Activated naive CD4-positive, alpha-beta T cell treated with anti-CD3 and anti-CD28 coated beads for 36 hours (primary cell): ENCODE measurements at regions not wholly inside any gene's neighbourhood (a gene's known extent, or its start where the extent isn't known, plus 50 kb on each side); places are given as distances from the start of the nearest gene placed in this dataset.

Experiments
- CTCF ChIA-PET: fragments of 350-600 bp; sonication (Branson Sonifier 250); formaldehyde crosslinking; loops from one replicate; lab custom pipeline; 2021; ENCODE audit warnings: antibody characterized with exemption; lab: Charles Lee
- DNase-seq: peaks from one replicate; pipeline ENCODE4 v3.0.0-alpha.2; 2020
- H3K27ac Mint-ChIP-seq: one replicate; pipeline ENCODE4 v1.8.0; 2021; ENCODE audit warnings: mild to moderate bottlenecking, mixed read lengths
- H3K27me3 Mint-ChIP-seq: one replicate; pipeline ENCODE4 v1.8.0; 2021; ENCODE audit warnings: low read depth, mixed read lengths
- H3K36me3 Mint-ChIP-seq: one replicate; pipeline ENCODE4 v1.8.0; 2021; ENCODE audit warnings: low read depth, mixed read lengths
- H3K4me1 Mint-ChIP-seq: one replicate; pipeline ENCODE4 v1.8.0; 2021; ENCODE audit warnings: low read depth, mixed read lengths
- H3K4me3 Mint-ChIP-seq: one replicate; pipeline ENCODE4 v1.8.0; 2021; ENCODE audit warnings: mild to moderate bottlenecking, moderate library complexity, mixed read lengths
- H3K9me3 Mint-ChIP-seq: one replicate; pipeline ENCODE4 v1.8.0; 2021; ENCODE audit warnings: mixed read lengths
- intact Hi-C: fragments of 100-400 bp; cut with micrococcal nuclease; formaldehyde crosslinking; loops from one replicate; pipeline ENCODE4 v1.15.1; 2023

DNA sequence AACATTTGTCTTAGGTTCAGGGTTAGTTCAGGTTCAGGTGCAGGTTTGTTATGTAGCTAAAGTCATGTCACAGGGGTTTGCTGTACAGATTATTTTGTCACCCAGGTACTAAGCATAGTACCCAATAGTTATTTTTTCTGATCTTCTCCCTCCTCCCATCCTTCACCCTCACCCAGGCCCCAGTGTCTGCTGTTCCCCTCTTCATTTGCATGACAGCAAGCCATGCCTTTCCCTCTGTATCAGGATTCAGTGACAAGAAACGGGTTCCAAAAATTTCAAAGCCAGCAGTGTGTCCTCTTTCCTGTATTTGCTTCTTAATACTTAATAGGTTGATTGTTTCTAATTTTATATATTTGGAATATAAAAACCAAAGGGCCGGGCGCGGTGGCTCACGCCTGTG lies 330.8 kb upstream of the SGCD start:
- CTCF ChIA-PET: no interaction called here
- DNase-seq: no peak
- Mint-ChIP-seq H3K27me3 (peaks cover 10% of the 10 kb centered on the region), H3K27ac (no peak overlapping the region), H3K4me1 (no peaks in the 10 kb centered on the region), H3K4me3 (no peak overlapping the region), H3K36me3 (no peaks in the 10 kb centered on the region), H3K9me3 (no peaks in the 10 kb centered on the region)
- intact Hi-C loops: no loop called here

DNA sequence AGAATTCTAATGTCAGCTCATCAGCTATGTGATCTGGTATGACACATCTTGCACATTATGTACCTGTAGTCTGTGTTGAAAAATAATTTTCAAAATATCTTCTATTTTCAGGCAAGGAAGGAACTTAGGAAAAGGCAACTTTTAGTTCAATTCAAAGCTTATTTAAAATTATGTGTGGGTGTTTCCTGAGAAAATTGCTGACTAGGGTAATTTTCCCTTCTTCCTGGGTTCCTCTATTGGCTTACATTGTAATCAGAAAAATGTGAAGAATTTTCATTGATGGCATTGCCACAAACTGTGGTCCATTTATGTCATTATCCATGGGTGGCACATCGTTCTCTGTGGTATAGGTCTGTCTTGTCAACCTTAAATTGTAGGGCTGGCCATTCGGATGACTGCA lies 328.7 kb upstream of the SGCD start:
- no peak for DNase-seq
- Mint-ChIP-seq H3K36me3 (no peaks in the 10 kb centered on the region), H3K9me3 (no peaks in the 10 kb centered on the region), H3K4me1 (no peaks in the 10 kb centered on the region), H3K4me3 (no peak overlapping the region), H3K27ac (no peak overlapping the region), H3K27me3 (peaks cover 6% of the 10 kb centered on the region)
- intact Hi-C loops: no loop called here
- CTCF ChIA-PET: no interaction called here

DNA sequence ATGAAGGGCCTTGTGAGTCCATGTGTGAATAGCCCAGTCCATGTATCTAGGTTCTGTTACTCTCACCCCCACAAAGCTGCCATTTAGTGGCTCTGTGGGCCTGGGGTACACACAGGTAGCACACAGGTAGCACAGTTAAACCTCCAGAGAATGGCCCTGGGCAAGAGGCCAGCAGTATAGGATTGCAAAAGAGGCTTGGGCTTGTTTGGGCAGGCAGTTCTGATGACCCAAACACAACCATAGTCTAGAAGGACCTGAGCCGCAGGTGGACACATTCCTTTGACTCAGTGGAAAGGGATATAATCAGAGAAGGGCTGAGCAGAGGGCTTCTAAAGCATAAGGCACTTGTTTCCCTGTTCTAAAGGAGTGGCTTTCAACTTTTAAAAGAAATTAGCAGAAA lies 326.8 kb upstream of the SGCD start:
- intact Hi-C loops: no loop called here
- H3K27me3 Mint-ChIP-seq: peaks cover 6% of the 10 kb centered on the region

DNA sequence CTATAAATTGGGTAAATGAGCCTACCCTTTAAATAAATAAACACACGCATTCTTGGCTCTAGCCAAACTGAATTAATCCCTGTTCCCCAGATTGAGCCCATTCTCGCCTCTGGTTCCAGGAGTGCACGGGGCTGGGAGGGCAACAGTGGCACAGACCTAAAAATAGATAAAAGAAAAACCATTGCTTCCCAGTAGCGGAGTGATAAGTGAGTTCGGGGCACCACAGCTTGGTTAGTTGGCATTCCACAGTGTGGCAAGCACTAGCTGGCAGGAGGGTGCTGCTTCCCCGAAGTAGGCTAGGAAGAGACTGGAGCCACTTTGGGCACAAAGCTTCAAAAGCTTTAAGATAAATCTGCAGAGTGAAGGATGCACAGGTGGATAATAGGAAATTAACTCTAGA lies 322.2 kb upstream of the SGCD start:
- DNase-seq: no peak
- Mint-ChIP-seq H3K9me3 (no peaks in the 10 kb centered on the region), H3K27ac (no peak overlapping the region), H3K27me3 (peaks cover 10% of the 10 kb centered on the region), H3K36me3 (no peaks in the 10 kb centered on the region), H3K4me1 (no peaks in the 10 kb centered on the region), H3K4me3 (no peak overlapping the region)
- CTCF ChIA-PET: no interaction called here
- intact Hi-C loops: no loop called here

More for the DNA sequence above, 326.8 kb upstream of the SGCD start:
- Mint-ChIP-seq H3K27ac (no peak overlapping the region), H3K4me3 (no peak overlapping the region), H3K4me1 (no peaks in the 10 kb centered on the region), H3K9me3 (no peaks in the 10 kb centered on the region), H3K36me3 (no peaks in the 10 kb centered on the region)
- DNase-seq: no peak
- CTCF ChIA-PET: no interaction called here

DNA sequence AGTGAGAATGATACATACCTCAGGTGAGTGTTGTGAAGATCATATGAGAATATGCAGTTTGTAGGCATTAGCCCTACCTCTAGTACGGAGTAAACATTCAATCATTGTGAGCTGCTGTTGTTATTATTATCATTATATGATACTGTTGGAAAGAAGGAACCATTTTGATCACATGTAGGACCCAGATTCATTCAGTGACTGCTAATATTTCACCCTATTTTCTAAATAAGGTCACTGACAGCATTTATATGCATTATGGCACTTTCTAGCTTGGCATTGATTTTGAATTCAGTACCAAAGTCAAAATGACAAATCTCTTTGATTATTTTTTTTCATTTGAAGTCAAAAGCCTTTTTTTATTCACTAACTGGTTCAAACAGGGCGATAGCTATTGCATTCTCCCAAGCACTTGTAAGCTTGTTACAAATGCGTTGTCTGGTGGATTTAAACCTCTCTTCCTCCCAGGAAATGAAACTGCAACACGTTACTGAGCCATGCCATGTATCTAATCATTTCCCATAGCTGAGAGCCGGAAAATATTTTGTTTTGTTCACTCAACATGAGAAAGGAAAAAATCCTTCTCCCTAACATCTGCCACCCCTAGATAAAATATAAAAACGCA lies 320.8 kb upstream of the SGCD start:
- Mint-ChIP-seq H3K27ac (no peak overlapping the region), H3K9me3 (no peaks in the 10 kb centered on the region), H3K36me3 (no peaks in the 10 kb centered on the region), H3K27me3 (peaks cover 10% of the 10 kb centered on the region), H3K4me1 (no peaks in the 10 kb centered on the region), H3K4me3 (no peak overlapping the region)
- CTCF ChIA-PET: no interaction called here
- no peak for DNase-seq
- intact Hi-C loops: no loop called here

DNA sequence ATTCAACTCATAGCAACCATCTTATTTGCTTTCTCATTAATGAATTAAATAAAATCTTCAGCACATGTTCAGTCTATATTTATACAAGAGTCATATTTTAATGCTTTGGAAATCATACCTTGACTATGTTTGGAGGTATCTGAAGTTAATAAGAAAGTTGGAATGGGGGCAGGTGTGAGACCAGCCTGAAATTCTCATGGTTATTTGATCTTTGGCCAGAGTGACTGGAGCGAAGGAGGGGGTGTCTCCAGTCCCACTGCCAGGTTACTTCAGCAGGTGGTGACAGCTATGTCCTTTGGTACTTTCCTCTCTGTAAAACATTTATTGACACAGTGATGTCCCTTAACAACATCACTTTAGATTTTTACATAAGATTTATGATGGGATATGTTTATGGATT lies 318.1 kb upstream of the SGCD start:
- no peak for DNase-seq
- Mint-ChIP-seq H3K27ac (no peak overlapping the region), H3K4me3 (no peak overlapping the region), H3K4me1 (no peaks in the 10 kb centered on the region), H3K27me3 (peaks cover 10% of the 10 kb centered on the region), H3K36me3 (no peaks in the 10 kb centered on the region), H3K9me3 (no peaks in the 10 kb centered on the region)
- CTCF ChIA-PET: no interaction called here
- intact Hi-C loops: no loop called here

DNA sequence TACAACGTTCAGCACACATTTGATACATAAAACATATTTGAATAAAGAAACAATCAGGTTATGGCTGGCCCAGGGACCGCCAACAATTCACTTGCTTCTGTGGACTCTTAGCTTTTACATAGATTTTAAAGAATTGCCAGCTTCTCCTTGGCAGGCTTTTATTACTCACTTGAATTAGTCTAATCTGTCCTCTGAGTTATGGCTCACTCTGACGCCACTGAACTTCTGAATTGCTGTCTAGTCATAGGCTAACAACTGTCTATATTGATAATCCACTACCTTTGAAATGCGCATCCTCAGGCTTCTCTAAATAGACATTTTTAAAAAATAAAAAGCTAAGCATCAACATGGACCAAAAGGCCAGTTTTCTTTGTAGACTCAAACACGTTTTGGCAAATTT lies 317.4 kb upstream of the SGCD start:
- intact Hi-C loops: no loop called here
- Mint-ChIP-seq H3K4me3 (no peak overlapping the region), H3K27me3 (peaks cover 8% of the 10 kb centered on the region), H3K36me3 (no peaks in the 10 kb centered on the region), H3K27ac (no peak overlapping the region), H3K4me1 (no peaks in the 10 kb centered on the region), H3K9me3 (no peaks in the 10 kb centered on the region)
- no peak for DNase-seq
- CTCF ChIA-PET: no interaction called here

DNA sequence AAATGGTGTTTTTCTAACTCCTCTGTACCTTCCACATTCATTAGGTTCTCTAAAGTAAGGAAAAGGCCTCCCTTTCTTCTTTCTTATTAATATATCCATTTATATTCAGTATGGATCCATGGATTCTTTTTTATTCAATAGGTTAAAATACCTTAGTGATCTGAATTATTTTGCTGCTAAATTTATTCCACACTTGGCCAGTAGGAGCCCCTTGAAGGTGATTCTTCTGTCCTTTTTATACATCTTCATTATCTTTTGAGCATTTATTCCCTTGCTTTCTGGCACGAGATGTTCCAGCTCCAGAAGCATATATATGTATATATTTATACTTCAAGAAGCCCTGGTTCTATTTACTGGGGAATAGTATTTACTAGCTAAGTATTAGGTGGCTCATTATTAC lies 311.8 kb upstream of the SGCD start:
- Mint-ChIP-seq H3K9me3 (no peaks in the 10 kb centered on the region), H3K4me3 (no peak overlapping the region), H3K27me3 (peaks cover 3% of the 10 kb centered on the region), H3K27ac (no peak overlapping the region), H3K4me1 (no peaks in the 10 kb centered on the region), H3K36me3 (no peaks in the 10 kb centered on the region)
- CTCF ChIA-PET: no interaction called here
- no peak for DNase-seq
- intact Hi-C loops: no loop called here

DNA sequence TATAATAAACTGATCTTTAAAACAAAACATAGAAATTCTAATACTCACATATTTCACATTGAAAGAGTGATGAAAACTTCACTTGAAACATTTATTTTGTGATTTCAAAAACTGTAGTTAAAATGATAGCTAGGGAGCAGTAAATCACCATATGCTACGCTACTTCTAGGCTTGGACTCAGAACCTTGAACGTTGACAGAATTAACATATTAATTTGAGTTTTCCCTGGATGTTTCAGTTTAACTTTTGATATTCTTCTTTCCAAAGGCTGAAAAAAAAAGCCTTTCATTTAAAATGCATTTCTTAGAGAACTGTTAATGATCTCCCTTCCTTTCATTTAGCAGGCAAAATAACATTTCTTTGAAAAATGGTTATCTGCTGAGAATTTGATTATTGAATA lies 307.8 kb upstream of the SGCD start:
- Mint-ChIP-seq H3K9me3 (no peaks in the 10 kb centered on the region), H3K27ac (no peak overlapping the region), H3K4me1 (no peaks in the 10 kb centered on the region), H3K27me3 (peaks cover 10% of the 10 kb centered on the region), H3K36me3 (no peaks in the 10 kb centered on the region), H3K4me3 (no peak overlapping the region)
- intact Hi-C loops: no loop called here
- CTCF ChIA-PET: no interaction called here
- DNase-seq: no peak

DNA sequence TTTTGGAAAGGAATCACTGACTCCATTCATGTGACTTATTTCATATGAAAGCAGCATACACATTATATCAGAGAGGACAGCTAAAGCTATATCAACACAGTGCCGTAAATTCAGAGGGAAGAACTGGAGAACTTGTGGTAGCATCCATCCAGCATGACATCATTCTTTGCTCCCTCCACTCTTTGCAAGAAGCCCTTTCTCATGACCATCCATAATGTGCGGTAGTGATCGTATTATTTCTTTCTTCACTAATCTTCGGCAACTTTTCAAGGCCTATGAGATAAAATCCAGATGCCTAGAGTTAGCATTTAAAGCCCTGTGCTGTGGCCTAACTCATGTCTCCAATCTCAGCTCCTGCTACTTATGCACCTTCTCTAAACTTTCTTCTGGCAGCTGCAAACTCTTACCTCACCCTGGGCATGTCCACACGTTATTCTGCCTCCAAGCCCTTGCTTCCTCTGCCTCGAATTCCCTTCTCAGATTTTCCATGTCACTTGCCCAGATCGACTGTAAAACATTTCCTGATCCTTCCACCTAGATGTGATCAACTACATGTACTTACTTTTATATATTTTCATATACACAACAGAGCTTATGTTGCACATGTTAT lies 307.3 kb upstream of the SGCD start:
- CTCF ChIA-PET: no interaction called here
- Mint-ChIP-seq H3K4me3 (no peak overlapping the region), H3K36me3 (no peaks in the 10 kb centered on the region), H3K27me3 (peaks cover 8% of the 10 kb centered on the region), H3K4me1 (no peaks in the 10 kb centered on the region), H3K27ac (no peak overlapping the region), H3K9me3 (no peaks in the 10 kb centered on the region)
- no peak for DNase-seq
- intact Hi-C loops: no loop called here

DNA sequence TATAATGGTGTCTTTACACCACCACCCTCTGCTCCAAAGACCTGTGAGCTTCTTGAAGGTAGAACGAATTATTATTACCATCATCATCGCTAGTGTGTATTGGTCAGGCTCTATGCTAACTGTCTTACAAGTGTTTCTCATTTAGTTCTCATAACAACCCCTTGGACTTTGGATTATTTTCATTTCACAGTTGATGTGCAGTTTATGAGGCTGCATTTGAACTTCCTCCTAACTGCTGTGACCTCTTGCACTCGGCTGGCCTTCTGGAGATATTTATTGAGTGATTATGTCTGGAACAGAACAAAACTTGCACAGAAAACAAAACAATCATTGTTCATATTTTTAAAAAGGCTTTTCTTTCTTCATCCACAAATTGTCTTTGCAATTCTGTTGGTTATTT lies 306.3 kb upstream of the SGCD start:
- no peaks in the 10 kb centered on the region for H3K4me1 Mint-ChIP-seq
- no peak overlapping the region for H3K4me3 Mint-ChIP-seq
- no peak overlapping the region for H3K27ac Mint-ChIP-seq
- intact Hi-C loops: no loop called here
- CTCF ChIA-PET: no interaction called here
- peaks cover 8% of the 10 kb centered on the region for H3K27me3 Mint-ChIP-seq
- DNase-seq: no peak
- no peaks in the 10 kb centered on the region for H3K36me3 Mint-ChIP-seq
- H3K9me3 Mint-ChIP-seq: no peaks in the 10 kb centered on the region

DNA sequence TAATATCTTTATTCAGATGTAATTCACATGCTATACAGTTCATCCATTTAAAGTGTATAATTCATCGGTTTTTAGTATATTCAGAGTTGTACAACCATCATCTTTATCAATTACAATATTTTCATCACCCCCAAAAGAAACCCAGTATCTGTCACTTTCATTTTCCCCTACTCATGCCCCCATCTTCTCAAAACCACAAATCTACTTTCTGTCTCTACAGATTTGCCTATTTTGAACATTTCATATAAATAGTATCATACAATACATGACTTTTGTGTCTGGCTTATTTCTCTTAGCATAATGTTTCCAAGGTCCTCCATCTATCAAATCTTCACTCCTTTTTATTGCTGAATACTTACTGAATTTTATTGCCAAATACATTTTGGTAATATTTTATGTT lies 305.1 kb upstream of the SGCD start:
- Mint-ChIP-seq H3K27ac (no peak overlapping the region), H3K27me3 (peaks cover 12% of the 10 kb centered on the region), H3K4me1 (no peaks in the 10 kb centered on the region), H3K4me3 (no peak overlapping the region), H3K9me3 (no peaks in the 10 kb centered on the region), H3K36me3 (no peaks in the 10 kb centered on the region)
- no peak for DNase-seq
- intact Hi-C loops: no loop called here
- CTCF ChIA-PET: no interaction called here

DNA sequence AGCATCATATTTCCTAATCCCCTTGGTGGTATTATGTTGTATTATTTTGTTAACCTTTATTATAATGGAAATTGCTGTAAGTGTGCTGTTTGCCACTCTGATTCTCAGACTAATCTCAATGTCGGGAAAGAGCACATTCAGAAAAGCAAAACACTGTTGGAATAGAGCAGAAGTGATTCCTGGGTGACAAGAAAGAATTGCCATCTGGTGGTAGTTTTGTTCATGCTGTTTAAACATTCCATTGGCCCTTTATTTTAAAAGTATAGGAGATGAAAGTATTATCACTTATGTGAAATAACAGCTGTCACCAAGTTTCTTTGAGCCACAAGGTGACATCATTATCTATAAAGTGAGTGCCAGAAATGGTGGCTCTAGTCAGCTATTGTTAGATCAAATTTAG lies 301.3 kb upstream of the SGCD start:
- H3K4me1 Mint-ChIP-seq: no peaks in the 10 kb centered on the region
- H3K4me3 Mint-ChIP-seq: no peak overlapping the region
- no peak for DNase-seq
- no peaks in the 10 kb centered on the region for H3K9me3 Mint-ChIP-seq
- H3K27me3 Mint-ChIP-seq: peaks cover 11% of the 10 kb centered on the region
- no peaks in the 10 kb centered on the region for H3K36me3 Mint-ChIP-seq
- intact Hi-C loops: no loop called here
- CTCF ChIA-PET: no interaction called here
- H3K27ac Mint-ChIP-seq: no peak overlapping the region
